Calu3 (cell line): ENCODE measurements at regions not wholly inside any gene's neighbourhood (a gene's known extent, or its start where the extent isn't known, plus 50 kb on each side); places are given as distances from the start of the nearest gene placed in this dataset.

Source experiments
- BruUV-seq: library from RNA; stranded (reverse); fragments of 400-500 nt; replicated peaks from 2 replicates; lab custom pipeline; 2021; lab: Mats Ljungman, UMichigan
- CTCF ChIA-PET: fragments of 300-600 bp; sonication (Branson Sonifier 250); formaldehyde crosslinking; loops from one replicate; lab custom pipeline; 2022; ENCODE audit warnings: antibody characterized with exemption; lab: Charles Lee
- DNase-seq: peaks from one replicate; pipeline ENCODE4 v3.0.0; 2022
- H3K27ac Mint-ChIP-seq: one replicate; pipeline ENCODE4 v1.8.0; 2022; ENCODE audit warnings: mixed read lengths; ENCODE audit not compliant: unreplicated experiment
- H3K27me3 Mint-ChIP-seq: one replicate; pipeline ENCODE4 v1.8.0; 2022; ENCODE audit warnings: mixed read lengths; ENCODE audit not compliant: unreplicated experiment
- H3K36me3 Mint-ChIP-seq: one replicate; pipeline ENCODE4 v1.8.0; 2022; ENCODE audit warnings: mild to moderate bottlenecking, moderate library complexity, mixed read lengths; ENCODE audit not compliant: insufficient read depth, unreplicated experiment
- H3K4me1 Mint-ChIP-seq: one replicate; pipeline ENCODE4 v1.8.0; 2022; ENCODE audit warnings: mild to moderate bottlenecking, low read depth, mixed read lengths; ENCODE audit not compliant: unreplicated experiment
- H3K4me3 Mint-ChIP-seq: one replicate; pipeline ENCODE4 v1.8.0; 2022; ENCODE audit warnings: mild to moderate bottlenecking, low read depth, moderate library complexity, mixed read lengths; ENCODE audit not compliant: unreplicated experiment
- H3K9me3 Mint-ChIP-seq: one replicate; pipeline ENCODE4 v1.8.0; 2022; ENCODE audit warnings: low read depth, mixed read lengths; ENCODE audit not compliant: unreplicated experiment
- CTCF ChIP-seq: fragments of 200-600 bp; IDR thresholded peaks from one replicate; pipeline ENCODE4 v1.8.0; 2022; ENCODE audit warnings: antibody characterized with exemption; ENCODE audit not compliant: unreplicated experiment
- intact Hi-C: fragments of 100-400 bp; cut with micrococcal nuclease; formaldehyde crosslinking; loops from one replicate; pipeline ENCODE4 v1.10.0; 2022; ENCODE audit not compliant: unreplicated experiment

- no TSS peak for BruUV-seq
- Mint-ChIP-seq H3K27me3 (peaks cover 59% of the 10 kb centered on the region), H3K4me3 (no peak overlapping the region), H3K9me3 (no peaks in the 10 kb centered on the region), H3K36me3 (no peaks in the 10 kb centered on the region), H3K27ac (no peak overlapping the region), H3K4me1 (peaks cover 8% of the 10 kb centered on the region)
- no peak for DNase-seq
- CTCF ChIA-PET = no interaction called here
- intact Hi-C loops = no loop called here
- TF ChIP-seq CTCF = no peak
These were observed 64.5 kb downstream of the TTC32 start for GRCh38 chr2:19837235-19837766.

DNA sequence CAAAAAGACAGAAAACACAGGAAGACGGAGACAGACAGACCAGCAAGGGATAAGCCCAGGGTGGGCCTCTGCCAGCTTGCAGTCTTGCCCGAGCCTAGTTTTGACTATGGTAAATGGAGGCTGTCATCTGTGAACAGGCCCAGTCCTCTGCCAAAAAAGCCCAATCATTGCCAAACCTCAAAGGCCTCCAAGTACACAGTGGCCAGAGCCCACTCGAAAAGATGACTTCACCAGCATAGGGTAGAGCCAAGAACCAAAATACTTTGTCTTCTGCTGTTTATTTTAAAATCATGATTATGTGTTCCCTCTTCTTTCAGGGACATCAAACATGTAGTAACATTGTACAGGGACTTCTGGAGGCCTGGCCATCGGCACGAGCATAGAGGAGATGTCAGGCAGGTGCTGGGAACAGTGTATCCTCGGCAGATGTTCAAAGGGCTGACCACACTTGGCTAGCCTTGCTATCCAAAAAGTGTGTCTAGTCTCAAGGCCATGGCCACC is 66.0 kb downstream of the TTC32 start:
- no TSS peak for BruUV-seq
- no peaks in the 10 kb centered on the region for H3K36me3 Mint-ChIP-seq
- intact Hi-C loops = no loop called here

GRCh38 chr2:19833978-19834377 is 67.8 kb downstream of the TTC32 start:
- H3K9me3 Mint-ChIP-seq = no peaks in the 10 kb centered on the region
- peaks cover 8% of the 10 kb centered on the region for H3K4me1 Mint-ChIP-seq
- peaks cover 45% of the 10 kb centered on the region for H3K27me3 Mint-ChIP-seq
- no peak for TF ChIP-seq CTCF
- intact Hi-C loops = no loop called here
- H3K4me3 Mint-ChIP-seq = no peak overlapping the region
- no peak for DNase-seq
- H3K36me3 Mint-ChIP-seq = no peaks in the 10 kb centered on the region
- CTCF ChIA-PET = no interaction called here
- H3K27ac Mint-ChIP-seq = no peak overlapping the region
- BruUV-seq = no TSS peak

More for the DNA sequence above, 66.0 kb downstream of the TTC32 start:
- no peak for DNase-seq
- Mint-ChIP-seq H3K9me3 (no peaks in the 10 kb centered on the region), H3K27ac (no peak overlapping the region), H3K27me3 (peaks cover 49% of the 10 kb centered on the region), H3K4me1 (peaks cover 8% of the 10 kb centered on the region), H3K4me3 (no peak overlapping the region)
- CTCF ChIA-PET = no interaction called here
- no peak for TF ChIP-seq CTCF

DNA sequence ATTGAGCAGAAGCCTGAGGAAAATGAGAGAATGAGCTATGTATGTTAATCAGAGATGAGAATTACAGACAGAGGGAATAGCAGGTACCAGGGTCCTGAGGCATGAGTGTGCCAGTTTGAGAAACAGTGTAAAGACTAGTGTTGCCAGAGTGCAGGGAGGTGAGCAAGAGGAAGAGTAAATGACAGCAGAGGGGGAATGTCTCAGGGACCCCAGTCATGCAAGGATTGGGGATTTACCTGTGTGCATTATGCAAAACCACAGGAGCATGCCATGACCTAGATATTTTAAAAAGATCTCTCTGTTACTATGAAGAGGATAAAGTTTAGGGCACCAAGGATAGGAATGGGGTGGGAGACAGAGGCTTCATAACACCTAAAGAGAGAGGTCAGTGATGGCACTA is 72.1 kb downstream of the TTC32 start:
- H3K27me3 Mint-ChIP-seq = peaks cover 39% of the 10 kb centered on the region
- H3K4me3 Mint-ChIP-seq = no peak overlapping the region
- no peak overlapping the region for H3K27ac Mint-ChIP-seq
- CTCF ChIA-PET = interaction anchor here (0.6 to 0.7 kb wide), 2 partner anchors 143 to 397 kb away, joined by 3 read pairs; no protein-coding TSS in a partner anchor
- H3K9me3 Mint-ChIP-seq = no peaks in the 10 kb centered on the region
- H3K36me3 Mint-ChIP-seq = no peaks in the 10 kb centered on the region
- intact Hi-C loops = no loop called here
- DNase-seq = no peak
- no peak for TF ChIP-seq CTCF
- BruUV-seq = no TSS peak
- H3K4me1 Mint-ChIP-seq = no peaks in the 10 kb centered on the region
